DND-41 (cell line): ENCODE measurements at regions not wholly inside any gene's neighbourhood (a gene's known extent, or its start where the extent isn't known, plus 50 kb on each side); places are given as distances from the start of the nearest gene placed in this dataset.

Source experiments
- ATAC-seq: fragments of 200-7000 bp; cut with Tn5 transposase; 3 replicates; pipeline ENCODE4 v1.9.1; 2021; ENCODE audit warnings: low read depth; ENCODE audit not compliant: insufficient read depth
- DNase-seq: peaks from one replicate; pipeline ENCODE4 v3.0.0-alpha.2; 2020
- H2AFZ ChIP-seq: 2 replicates; pipeline ENCODE4 v1.6.0; 2012; ENCODE audit warnings: low read depth, low read length
- H3K27ac ChIP-seq: 2 replicates; pipeline ENCODE4 v1.5.1; 2012; ENCODE audit warnings: low read length, inconsistent platforms
- H3K27me3 ChIP-seq: fragments of 200-600 bp; sonication (generic); 2 replicates; pipeline ENCODE4 v1.6.0; 2012; ENCODE audit warnings: low read length, mild to moderate bottlenecking, inconsistent platforms; ENCODE audit not compliant: insufficient read depth, poor library complexity
- H3K36me3 ChIP-seq: 2 replicates; pipeline ENCODE4 v1.5.1; 2012; ENCODE audit warnings: low read length, inconsistent platforms; ENCODE audit not compliant: insufficient read depth
- H3K4me1 ChIP-seq: 2 replicates; pipeline ENCODE4 v1.5.1; 2012; ENCODE audit warnings: mild to moderate bottlenecking, low read length; ENCODE audit not compliant: insufficient read depth
- H3K4me2 ChIP-seq: 2 replicates; pipeline ENCODE4 v1.6.0; 2012; ENCODE audit warnings: mild to moderate bottlenecking, moderate library complexity, low read length, inconsistent platforms; ENCODE audit not compliant: insufficient read depth
- H3K4me3 ChIP-seq, 2 experiments: fragments of 200-600 bp in 1 of 2; shearing (Covaris generic) in 1 of 2; 2 replicates each; pipeline ENCODE4 v1.5.1; 2012 to 2016; ENCODE audit warnings: inconsistent platforms in 2 of 2, low read length in 2 of 2, mild to moderate bottlenecking in 2 of 2, low read depth in 1 of 2, moderate library complexity in 1 of 2
- H3K79me2 ChIP-seq: 2 replicates; pipeline ENCODE4 v1.6.0; 2012; ENCODE audit warnings: low read length, inconsistent platforms; ENCODE audit not compliant: insufficient read depth
- H3K9ac ChIP-seq: 2 replicates; pipeline ENCODE4 v1.6.0; 2012; ENCODE audit warnings: low read depth, mild to moderate bottlenecking, inconsistent platforms, low read length, moderate library complexity
- H3K9me3 ChIP-seq: 2 replicates; pipeline ENCODE4 v1.5.1; 2012; ENCODE audit warnings: low read length, moderate library complexity, mild to moderate bottlenecking, inconsistent platforms; ENCODE audit not compliant: insufficient read depth, severe bottlenecking
- H4K20me1 ChIP-seq: 2 replicates; pipeline ENCODE4 v1.6.0; 2012; ENCODE audit warnings: low read length; ENCODE audit not compliant: insufficient read depth
- EZH2 ChIP-seq: IDR thresholded peaks from 3 replicates; pipeline ENCODE4 v1.6.1; 2012; ENCODE audit warnings: borderline replicate concordance, low read depth, mild to moderate bottlenecking, moderate library complexity, low read length, inconsistent platforms; ENCODE audit not compliant: severe bottlenecking
- TF ChIP-seq, protein P1 (sequence below): IDR thresholded peaks from 2 replicates; pipeline ENCODE4 v1.5.1; 2012; ENCODE audit warnings: borderline replicate concordance, low read length, moderate library complexity, mild to moderate bottlenecking; ENCODE audit not compliant: poor library complexity, severe bottlenecking; ENCODE audit errors: extremely low read depth

DNA sequence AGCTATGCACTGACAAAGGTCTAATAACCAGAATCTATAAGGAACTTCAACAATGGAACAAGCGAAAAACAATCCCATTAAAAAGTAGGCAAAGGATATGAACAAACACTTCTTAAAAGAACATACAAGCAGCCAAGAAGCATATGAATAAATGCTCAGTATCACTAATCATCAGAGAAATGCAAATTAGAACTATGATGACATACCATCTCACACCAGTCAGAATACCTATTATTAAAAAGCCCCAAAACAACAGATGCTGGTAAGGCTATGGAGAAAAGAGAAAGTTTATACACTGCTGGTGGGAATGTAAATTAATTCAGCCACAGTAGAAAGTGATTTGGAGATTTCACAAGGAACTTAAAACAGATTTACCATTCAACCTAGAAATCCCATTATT is 211.8 kb downstream of the EDN1 start:
- Histone ChIP-seq H3K4me3 (no peak overlapping the region), H3K27me3 (peaks cover 4% of the 10 kb centered on the region), H3K4me1 (no peaks in the 10 kb centered on the region), H3K79me2 (no peaks in the 10 kb centered on the region), H4K20me1 (no peaks in the 10 kb centered on the region), H3K27ac (no peak overlapping the region), H3K36me3 (no peaks in the 10 kb centered on the region), H3K9ac (no peak overlapping the region), H3K9me3 (no peaks in the 10 kb centered on the region), H3K4me2 (no peak overlapping the region), H2AFZ (no peak overlapping the region)
- ATAC-seq (no peak), DNase-seq (no peak)
- TF ChIP-seq, protein P1, sequence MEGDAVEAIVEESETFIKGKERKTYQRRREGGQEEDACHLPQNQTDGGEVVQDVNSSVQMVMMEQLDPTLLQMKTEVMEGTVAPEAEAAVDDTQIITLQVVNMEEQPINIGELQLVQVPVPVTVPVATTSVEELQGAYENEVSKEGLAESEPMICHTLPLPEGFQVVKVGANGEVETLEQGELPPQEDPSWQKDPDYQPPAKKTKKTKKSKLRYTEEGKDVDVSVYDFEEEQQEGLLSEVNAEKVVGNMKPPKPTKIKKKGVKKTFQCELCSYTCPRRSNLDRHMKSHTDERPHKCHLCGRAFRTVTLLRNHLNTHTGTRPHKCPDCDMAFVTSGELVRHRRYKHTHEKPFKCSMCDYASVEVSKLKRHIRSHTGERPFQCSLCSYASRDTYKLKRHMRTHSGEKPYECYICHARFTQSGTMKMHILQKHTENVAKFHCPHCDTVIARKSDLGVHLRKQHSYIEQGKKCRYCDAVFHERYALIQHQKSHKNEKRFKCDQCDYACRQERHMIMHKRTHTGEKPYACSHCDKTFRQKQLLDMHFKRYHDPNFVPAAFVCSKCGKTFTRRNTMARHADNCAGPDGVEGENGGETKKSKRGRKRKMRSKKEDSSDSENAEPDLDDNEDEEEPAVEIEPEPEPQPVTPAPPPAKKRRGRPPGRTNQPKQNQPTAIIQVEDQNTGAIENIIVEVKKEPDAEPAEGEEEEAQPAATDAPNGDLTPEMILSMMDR: no peak
- no peak for TF ChIP-seq EZH2

DNA sequence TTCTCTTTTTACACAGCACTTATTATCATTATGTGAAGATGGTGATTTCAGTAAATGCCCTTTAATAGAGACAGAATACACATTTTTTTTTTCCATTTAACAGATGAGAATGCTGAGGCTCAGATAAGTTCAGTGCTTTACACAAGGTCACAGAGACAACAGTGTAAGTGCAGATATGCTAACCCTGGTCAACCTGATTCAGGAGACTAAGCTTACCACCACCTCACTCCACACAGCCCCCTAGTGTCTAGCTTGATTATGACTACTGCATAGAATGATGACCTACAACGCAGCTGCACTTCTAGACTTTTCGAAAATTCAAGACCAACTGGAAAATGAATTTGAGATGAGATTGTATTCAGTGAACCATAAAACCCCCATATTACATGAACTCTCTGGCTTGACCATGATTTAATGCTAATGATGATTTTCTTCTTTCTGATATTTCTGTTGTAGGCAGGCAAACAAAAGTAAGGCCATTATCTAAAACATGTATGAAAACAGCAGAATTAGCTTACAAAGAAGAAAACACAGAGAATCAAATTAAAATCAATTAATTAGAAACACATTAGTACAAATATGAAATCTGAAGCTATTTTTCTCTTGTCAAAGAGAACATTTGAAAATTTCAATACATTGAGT is 212.1 kb upstream of the PHACTR1 start:
- DNase-seq (peak; percentile 5), ATAC-seq (peak; percentile 57; the same call in 2 of the 3 replicates)
- no peak for TF ChIP-seq EZH2
- TF ChIP-seq, protein P1: peak; percentile 50

DNA sequence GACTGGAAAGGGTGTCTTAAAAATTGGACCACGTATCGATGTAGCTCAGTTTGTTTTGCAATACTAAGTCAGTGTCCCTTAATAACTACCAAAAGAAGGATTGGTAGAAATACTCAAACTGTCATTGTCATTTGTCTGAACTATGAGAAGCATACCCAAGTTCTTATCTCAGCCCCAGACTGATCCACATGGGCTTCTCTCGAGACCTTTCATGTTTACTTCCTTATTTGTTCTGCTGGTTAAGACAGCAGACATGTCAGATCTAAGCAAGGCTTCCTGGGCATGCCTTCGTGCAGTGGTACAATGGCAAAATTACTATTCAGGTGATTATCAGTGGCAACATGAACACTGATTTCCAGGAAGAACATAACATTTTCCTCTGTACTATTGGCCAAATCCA is 211.1 kb upstream of the PHACTR1 start:
- Histone ChIP-seq H3K9ac (no peak overlapping the region), H3K4me3 (no peak overlapping the region), H3K27ac (no peak overlapping the region), H3K36me3 (no peaks in the 10 kb centered on the region), H3K4me1 (no peaks in the 10 kb centered on the region), H2AFZ (no peak overlapping the region), H4K20me1 (no peaks in the 10 kb centered on the region), H3K79me2 (no peaks in the 10 kb centered on the region), H3K9me3 (no peaks in the 10 kb centered on the region), H3K27me3 (peaks cover 4% of the 10 kb centered on the region), H3K4me2 (no peak overlapping the region)
- no peak for DNase-seq
- TF ChIP-seq EZH2: no peak
- TF ChIP-seq, protein P1: no peak
- no peak for ATAC-seq

More for the DNA sequence above, 212.1 kb upstream of the PHACTR1 start:
- no peaks in the 10 kb centered on the region for H3K79me2 ChIP-seq
- no peak overlapping the region for H3K9ac ChIP-seq
- H3K27me3 ChIP-seq: peaks cover 4% of the 10 kb centered on the region
- no peak overlapping the region for H2AFZ ChIP-seq
- H3K4me2 ChIP-seq: no peak overlapping the region
- no peaks in the 10 kb centered on the region for H3K4me1 ChIP-seq
- no peaks in the 10 kb centered on the region for H3K9me3 ChIP-seq
- H3K27ac ChIP-seq: no peak overlapping the region
- no peak overlapping the region for H3K4me3 ChIP-seq
- no peaks in the 10 kb centered on the region for H3K36me3 ChIP-seq
- H4K20me1 ChIP-seq: no peaks in the 10 kb centered on the region
